GM13977 (cell line): ENCODE measurements at regions not wholly inside any gene's neighbourhood (a gene's known extent, or its start where the extent isn't known, plus 50 kb on each side); places are given as distances from the start of the nearest gene placed in this dataset.

Experiments used
- DNase-seq: peaks from one replicate; pipeline ENCODE4 v3.0.0; 2012; ENCODE audit warnings: low spot score
- in situ Hi-C: fragments of 300-500 bp; cut with MboI; formaldehyde crosslinking; loops from one replicate; pipeline ENCODE4 v1.12.0; 2022; ENCODE audit warnings: low sequenced_read_pairs, low pct_unique_long_range_greater_than_20kb, mixed read lengths, inconsistent platforms; ENCODE audit not compliant: unreplicated experiment
- TF ChIP-seq, protein P1 (sequence below): IDR thresholded peaks from 2 replicates; pipeline ENCODE4 v1.5.1; 2012; ENCODE audit warnings: mild to moderate bottlenecking, control low read depth; ENCODE audit not compliant: insufficient read depth; ENCODE audit errors: extremely low read depth, missing control alignments

- in situ Hi-C loops, result no loop called here
- DNase-seq, result no peak
- TF ChIP-seq, protein P1, sequence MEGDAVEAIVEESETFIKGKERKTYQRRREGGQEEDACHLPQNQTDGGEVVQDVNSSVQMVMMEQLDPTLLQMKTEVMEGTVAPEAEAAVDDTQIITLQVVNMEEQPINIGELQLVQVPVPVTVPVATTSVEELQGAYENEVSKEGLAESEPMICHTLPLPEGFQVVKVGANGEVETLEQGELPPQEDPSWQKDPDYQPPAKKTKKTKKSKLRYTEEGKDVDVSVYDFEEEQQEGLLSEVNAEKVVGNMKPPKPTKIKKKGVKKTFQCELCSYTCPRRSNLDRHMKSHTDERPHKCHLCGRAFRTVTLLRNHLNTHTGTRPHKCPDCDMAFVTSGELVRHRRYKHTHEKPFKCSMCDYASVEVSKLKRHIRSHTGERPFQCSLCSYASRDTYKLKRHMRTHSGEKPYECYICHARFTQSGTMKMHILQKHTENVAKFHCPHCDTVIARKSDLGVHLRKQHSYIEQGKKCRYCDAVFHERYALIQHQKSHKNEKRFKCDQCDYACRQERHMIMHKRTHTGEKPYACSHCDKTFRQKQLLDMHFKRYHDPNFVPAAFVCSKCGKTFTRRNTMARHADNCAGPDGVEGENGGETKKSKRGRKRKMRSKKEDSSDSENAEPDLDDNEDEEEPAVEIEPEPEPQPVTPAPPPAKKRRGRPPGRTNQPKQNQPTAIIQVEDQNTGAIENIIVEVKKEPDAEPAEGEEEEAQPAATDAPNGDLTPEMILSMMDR, result no peak
Measured at GRCh38 chr14:42002141-42002540, 395.5 kb downstream of the LRFN5 start.

- DNase-seq, result no peak
- in situ Hi-C loops, result no loop called here
- TF ChIP-seq, protein P1, result no peak
Measured at GRCh38 chr14:42001431-42001830, 394.8 kb downstream of the LRFN5 start.

GRCh38 chr14:42000450-42000849 is 393.8 kb downstream of the LRFN5 start:
- in situ Hi-C loops, result no loop called here
- no peak for DNase-seq
- TF ChIP-seq, protein P1, result no peak

DNA sequence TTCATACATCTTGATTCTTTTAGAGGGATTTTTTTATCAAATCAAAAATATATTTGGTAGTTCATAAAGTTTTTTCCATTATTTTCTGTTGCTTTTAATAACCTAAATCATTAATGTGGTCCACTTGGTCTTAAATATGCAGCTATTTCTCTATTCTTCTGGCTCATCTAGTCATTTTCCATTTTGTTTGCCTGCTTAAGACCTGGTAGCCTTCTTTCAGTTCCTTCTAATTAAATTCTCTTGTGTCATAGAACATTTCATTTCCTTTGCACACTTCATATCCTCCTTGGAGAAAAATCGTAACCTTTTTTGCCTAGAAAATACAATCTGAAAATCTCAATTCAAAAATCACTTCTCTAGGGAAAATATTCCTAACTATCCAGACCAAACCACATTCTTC is 387.0 kb downstream of the LRFN5 start:
- in situ Hi-C loops, result no loop called here
- DNase-seq, result no peak
- TF ChIP-seq, protein P1, result no peak

DNA sequence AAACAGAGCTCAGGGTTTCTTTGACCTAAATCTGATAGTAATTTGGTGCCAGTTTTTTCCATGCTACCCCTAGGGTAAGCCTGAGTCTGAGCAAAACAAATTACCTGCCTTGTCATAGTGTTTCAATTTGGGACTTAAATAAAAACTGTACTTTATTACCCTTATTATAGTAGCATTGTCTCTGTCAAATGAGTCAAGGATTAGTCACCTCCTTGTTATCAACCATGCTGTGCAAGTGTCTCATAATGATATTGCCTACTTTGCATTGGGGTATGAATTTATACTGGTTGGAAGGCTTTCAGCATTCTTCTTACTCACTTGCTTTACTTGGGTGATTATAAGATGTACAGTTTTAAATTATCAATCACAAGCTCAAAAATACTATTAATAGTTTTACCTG is 380.0 kb downstream of the LRFN5 start:
- DNase-seq, result no peak
- in situ Hi-C loops, result no loop called here
- TF ChIP-seq, protein P1, result no peak

GRCh38 chr14:41986083-41986645 is 379.5 kb downstream of the LRFN5 start:
- DNase-seq, result no peak
- TF ChIP-seq, protein P1, result no peak
- in situ Hi-C loops, result no loop called here

GRCh38 chr14:41973178-41973577 is 366.5 kb downstream of the LRFN5 start:
- TF ChIP-seq, protein P1, result no peak
- in situ Hi-C loops, result no loop called here
- DNase-seq, result no peak
